ENCODE measurements at regions not wholly inside any gene's neighbourhood (a gene's known extent, or its start where the extent isn't known, plus 50 kb on each side); places are given as distances from the start of the nearest gene placed in this dataset.

DNA sequence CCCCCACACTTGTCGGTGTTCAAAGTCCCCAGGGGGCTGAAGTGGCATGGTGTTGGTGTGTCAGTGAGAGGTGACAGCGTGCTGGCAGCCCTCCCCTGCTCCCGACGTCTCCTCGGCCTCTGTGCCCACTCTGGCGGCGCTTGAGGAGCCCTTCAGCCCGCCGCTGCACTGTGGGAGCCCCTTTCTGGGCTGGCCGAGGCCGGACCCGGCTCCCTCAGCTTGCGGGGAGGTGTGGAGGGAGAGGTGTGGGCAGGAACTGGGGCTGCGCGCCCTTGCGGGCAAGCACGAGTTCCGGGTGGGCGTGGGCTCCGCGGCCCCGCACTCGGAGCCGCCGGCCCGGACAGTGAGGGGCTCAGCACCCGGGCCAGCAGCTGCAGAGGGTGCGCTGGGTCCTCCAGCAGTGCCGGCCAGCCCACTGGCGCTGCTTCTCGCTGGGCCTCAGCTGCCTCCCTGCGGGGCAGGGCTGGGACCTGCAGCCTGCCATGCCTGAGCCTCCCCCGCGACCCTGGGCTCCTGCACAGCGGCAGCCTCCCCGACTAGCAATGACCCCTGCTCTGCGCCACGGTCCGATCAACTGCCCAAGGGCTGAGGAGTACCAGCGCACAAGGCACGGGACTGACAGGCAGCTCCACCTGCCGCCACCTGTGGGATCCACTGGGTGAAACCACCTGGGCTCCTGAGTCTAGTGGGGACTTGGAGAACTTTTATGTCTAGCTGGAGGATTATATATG is 224.1 kb upstream of the RIOK2 start:
- Mint-ChIP-seq H3K27ac (no peak overlapping the region), H3K4me1 (no peaks in the 10 kb centered on the region), H3K27me3 (ENCODE audit: low read depth) (no peaks in the 10 kb centered on the region), H3K9me3 (no peaks in the 10 kb centered on the region), H3K4me3 (no peak overlapping the region), H3K36me3 (ENCODE audit: low read depth) (no peaks in the 10 kb centered on the region)
- TF ChIP-seq, protein P1, sequence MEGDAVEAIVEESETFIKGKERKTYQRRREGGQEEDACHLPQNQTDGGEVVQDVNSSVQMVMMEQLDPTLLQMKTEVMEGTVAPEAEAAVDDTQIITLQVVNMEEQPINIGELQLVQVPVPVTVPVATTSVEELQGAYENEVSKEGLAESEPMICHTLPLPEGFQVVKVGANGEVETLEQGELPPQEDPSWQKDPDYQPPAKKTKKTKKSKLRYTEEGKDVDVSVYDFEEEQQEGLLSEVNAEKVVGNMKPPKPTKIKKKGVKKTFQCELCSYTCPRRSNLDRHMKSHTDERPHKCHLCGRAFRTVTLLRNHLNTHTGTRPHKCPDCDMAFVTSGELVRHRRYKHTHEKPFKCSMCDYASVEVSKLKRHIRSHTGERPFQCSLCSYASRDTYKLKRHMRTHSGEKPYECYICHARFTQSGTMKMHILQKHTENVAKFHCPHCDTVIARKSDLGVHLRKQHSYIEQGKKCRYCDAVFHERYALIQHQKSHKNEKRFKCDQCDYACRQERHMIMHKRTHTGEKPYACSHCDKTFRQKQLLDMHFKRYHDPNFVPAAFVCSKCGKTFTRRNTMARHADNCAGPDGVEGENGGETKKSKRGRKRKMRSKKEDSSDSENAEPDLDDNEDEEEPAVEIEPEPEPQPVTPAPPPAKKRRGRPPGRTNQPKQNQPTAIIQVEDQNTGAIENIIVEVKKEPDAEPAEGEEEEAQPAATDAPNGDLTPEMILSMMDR (IDR thresholded peaks at IDR 0.05; ENCODE audit: unreplicated experiment in 3 of 3): no peak

DNA sequence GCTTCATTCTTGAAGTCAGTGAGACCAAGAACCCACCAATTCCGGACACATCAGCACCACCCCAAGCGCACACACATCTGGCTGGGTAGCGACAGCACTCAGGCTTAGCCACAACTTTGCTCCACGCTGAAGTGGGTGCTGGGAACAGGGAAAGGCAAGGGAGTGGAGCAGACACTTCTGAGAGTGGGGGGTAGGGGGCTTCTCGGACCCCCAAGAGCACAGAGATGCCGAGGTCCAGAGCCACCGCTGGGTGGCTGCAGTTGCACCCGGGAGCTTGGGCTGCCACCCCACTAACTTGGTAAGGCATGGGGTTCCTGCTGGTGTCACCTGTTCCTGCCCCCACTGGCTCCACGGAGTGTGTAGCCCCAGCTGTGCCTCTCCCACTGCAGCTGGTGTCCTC is 225.3 kb upstream of the RIOK2 start:
- TF ChIP-seq, protein P1 (IDR thresholded peaks at IDR 0.05; ENCODE audit: unreplicated experiment in 3 of 3): no peak
- H3K9me3 Mint-ChIP-seq: no peaks in the 10 kb centered on the region
- no peaks in the 10 kb centered on the region for H3K36me3 Mint-ChIP-seq (ENCODE audit: low read depth)

DNA sequence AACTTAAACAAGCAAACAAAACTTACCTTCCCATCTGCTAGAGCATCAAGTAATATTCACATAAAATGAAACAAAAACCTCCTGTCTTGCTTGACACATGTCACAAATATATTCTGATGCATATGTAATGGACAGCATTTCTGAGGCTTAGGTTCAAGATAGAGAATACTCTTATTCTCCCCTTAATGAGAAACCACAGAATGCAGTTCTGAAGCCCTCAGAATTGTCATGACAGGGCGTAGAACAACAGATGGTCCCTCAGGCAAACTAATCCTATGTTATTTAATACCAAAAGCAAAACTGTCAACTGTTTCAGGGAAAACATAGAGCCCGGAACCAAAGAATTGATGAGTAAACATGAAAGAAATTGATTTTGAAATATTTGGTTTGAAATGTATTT is 229.9 kb upstream of the RIOK2 start:
- TF ChIP-seq, protein P1 (IDR thresholded peaks at IDR 0.05; ENCODE audit: unreplicated experiment in 3 of 3): no peak
- H3K4me3 Mint-ChIP-seq: no peak overlapping the region
- no peak overlapping the region for H3K27ac Mint-ChIP-seq
- H3K27me3 Mint-ChIP-seq (ENCODE audit: low read depth): no peaks in the 10 kb centered on the region
- H3K4me1 Mint-ChIP-seq: peaks cover 14% of the 10 kb centered on the region
- no peaks in the 10 kb centered on the region for H3K9me3 Mint-ChIP-seq
- H3K36me3 Mint-ChIP-seq (ENCODE audit: low read depth): no peaks in the 10 kb centered on the region

More for the DNA sequence above, 225.3 kb upstream of the RIOK2 start:
- Mint-ChIP-seq H3K27ac (no peak overlapping the region), H3K27me3 (ENCODE audit: low read depth) (no peaks in the 10 kb centered on the region), H3K4me1 (peaks cover 8% of the 10 kb centered on the region), H3K4me3 (no peak overlapping the region)

DNA sequence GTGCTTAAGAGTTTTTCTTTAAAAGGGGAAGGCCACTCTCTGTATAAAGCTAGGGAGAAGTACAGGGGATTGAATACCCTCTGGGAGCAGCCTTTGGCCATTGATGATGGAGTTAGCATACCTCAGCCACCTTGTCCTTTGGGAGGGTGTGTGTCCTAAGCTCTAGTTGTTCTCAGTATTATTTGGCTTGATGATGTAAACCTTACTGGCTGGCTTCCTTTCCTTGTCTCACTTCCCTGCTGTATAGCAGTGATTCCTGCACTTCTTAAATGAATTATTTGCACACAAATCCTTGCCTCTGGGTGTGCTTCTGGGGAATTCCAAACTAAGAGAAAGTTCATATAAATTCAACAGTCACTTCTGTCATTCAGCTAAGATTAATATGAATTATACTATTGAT is 234.9 kb upstream of the RIOK2 start:
- Mint-ChIP-seq H3K36me3 (ENCODE audit: low read depth) (no peaks in the 10 kb centered on the region), H3K4me3 (no peak overlapping the region), H3K27me3 (ENCODE audit: low read depth) (no peaks in the 10 kb centered on the region), H3K27ac (no peak overlapping the region), H3K4me1 (peaks cover 7% of the 10 kb centered on the region), H3K9me3 (no peaks in the 10 kb centered on the region)
- TF ChIP-seq, protein P1 (IDR thresholded peaks at IDR 0.05; ENCODE audit: unreplicated experiment in 3 of 3): no peak

DNA sequence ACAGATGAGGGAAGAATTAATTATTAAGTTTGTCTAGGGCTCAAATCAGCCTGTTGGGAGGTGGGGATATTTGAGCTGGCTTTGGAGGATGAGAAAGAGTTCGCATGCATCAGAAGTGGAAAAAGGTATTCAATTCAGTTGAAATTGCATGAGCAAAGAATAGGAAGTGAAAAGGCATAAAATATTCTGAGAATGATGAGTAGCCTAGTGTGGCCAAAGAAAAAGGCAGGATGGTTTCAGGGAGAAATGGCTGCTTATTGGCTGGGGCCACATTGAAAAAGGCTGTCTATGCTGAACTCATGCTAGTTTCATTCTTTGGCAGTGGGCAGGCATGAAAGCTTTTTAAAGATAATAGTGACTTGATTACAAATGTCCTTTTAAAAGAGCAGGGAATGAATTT is 235.4 kb upstream of the RIOK2 start:
- no peak overlapping the region for H3K27ac Mint-ChIP-seq
- no peaks in the 10 kb centered on the region for H3K36me3 Mint-ChIP-seq (ENCODE audit: low read depth)
- TF ChIP-seq, protein P1 (IDR thresholded peaks at IDR 0.05; ENCODE audit: unreplicated experiment in 3 of 3): no peak
- H3K9me3 Mint-ChIP-seq: no peaks in the 10 kb centered on the region
- no peaks in the 10 kb centered on the region for H3K27me3 Mint-ChIP-seq (ENCODE audit: low read depth)
- no peak overlapping the region for H3K4me3 Mint-ChIP-seq
- H3K4me1 Mint-ChIP-seq: peaks cover 5% of the 10 kb centered on the region

DNA sequence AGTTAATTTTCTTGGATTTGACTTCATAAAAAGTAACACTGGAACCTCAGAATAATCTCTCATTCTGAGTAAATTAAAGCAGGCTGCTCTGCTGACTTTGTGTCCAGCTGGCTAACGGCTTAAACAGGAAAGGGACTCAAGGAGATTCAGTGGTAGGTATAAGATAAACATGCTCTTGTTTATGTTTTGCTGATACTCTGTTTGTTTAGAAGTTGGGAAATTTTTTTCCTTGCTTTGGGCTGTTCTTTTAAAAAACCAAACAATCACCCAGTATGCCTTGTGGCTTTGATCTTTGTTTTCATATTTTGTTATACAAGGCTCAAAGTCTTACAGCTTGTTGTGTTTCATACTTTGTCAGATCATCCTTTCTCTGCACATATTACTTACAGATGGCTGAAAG is 237.6 kb upstream of the RIOK2 start:
- no peak overlapping the region for H3K4me3 Mint-ChIP-seq
- TF ChIP-seq, protein P1 (IDR thresholded peaks at IDR 0.05; ENCODE audit: unreplicated experiment in 3 of 3): no peak
- H3K4me1 Mint-ChIP-seq: no peaks in the 10 kb centered on the region
- no peaks in the 10 kb centered on the region for H3K9me3 Mint-ChIP-seq
- H3K36me3 Mint-ChIP-seq (ENCODE audit: low read depth): no peaks in the 10 kb centered on the region
- no peaks in the 10 kb centered on the region for H3K27me3 Mint-ChIP-seq (ENCODE audit: low read depth)
- no peak overlapping the region for H3K27ac Mint-ChIP-seq
